Lower leg skin (tissue), 3 donors: ENCODE measurements at regions not wholly inside any gene's neighbourhood (a gene's known extent, or its start where the extent isn't known, plus 50 kb on each side); places are given as distances from the start of the nearest gene placed in this dataset.

Experiments used
- CTCF ChIP-seq, 3 donors: fragments of 450-650 bp; IDR thresholded peaks; one replicate each; pipeline ENCODE4 v1.5.1; 2016; ENCODE audit warnings: antibody characterized with exemption in 3 of 3, mild to moderate bottlenecking in 3 of 3, moderate library complexity in 2 of 3
- POLR2A ChIP-seq, 2 donors: fragments of 450-650 bp; IDR thresholded peaks; one replicate each; pipeline ENCODE4 v1.6.1; 2016 to 2017; ENCODE audit warnings: antibody characterized with exemption in 2 of 2, mild to moderate bottlenecking in 1 of 2, moderate library complexity in 1 of 2

GRCh38 chr10:78255214-78255613 lies 221.6 kb downstream of the RPS24 start:
- TF ChIP-seq POLR2A (IDR thresholded peaks at IDR 0.05) (no peak), CTCF (IDR thresholded peaks at IDR 0.05) (no peak)
